IMR-90 (cell line): ENCODE measurements at regions not wholly inside any gene's neighbourhood (a gene's known extent, or its start where the extent isn't known, plus 50 kb on each side); places are given as distances from the start of the nearest gene placed in this dataset.

Experiments
- ATAC-seq: fragments of 200-7000 bp; cut with Tn5 transposase; 2 replicates; pipeline ENCODE4 v1.9.1; 2020; ENCODE audit warnings: low read depth, mild to moderate bottlenecking, moderate library complexity
- BruUV-seq: library from RNA; stranded (reverse); fragments of 400-500 nt; replicated peaks from 2 replicates; lab custom pipeline; 2021; lab: Mats Ljungman, UMichigan
- CTCF ChIA-PET: fragments of 300-600 bp; formaldehyde crosslinking; extraction: SDS; loops from one replicate; lab custom pipeline; 2021; ENCODE audit warnings: antibody characterized with exemption; lab: Yijun Ruan, JAX
- POLR2A ChIA-PET: fragments of 300-600 bp; sonication (Branson Sonifier 250); formaldehyde crosslinking; loops from one replicate; lab custom pipeline; 2022; ENCODE audit warnings: antibody characterized with exemption; ENCODE audit not compliant: unreplicated experiment; lab: Charles Lee
- DNase-seq: peaks from one replicate; pipeline ENCODE4 v3.0.0; 2013
- H2AFZ ChIP-seq: replicated peaks from 2 replicates; pipeline ENCODE3; 2013; ENCODE audit warnings: low read length, mild to moderate bottlenecking; ENCODE audit not compliant: poor library complexity
- H2AK5ac ChIP-seq: 2 replicates; pipeline ENCODE4 v1.6.1; 2013; ENCODE audit warnings: low read depth, low read length, inconsistent platforms
- H2AK9ac ChIP-seq: replicated peaks from 2 replicates; pipeline ENCODE3; 2013; ENCODE audit warnings: mild to moderate bottlenecking, low read depth, low read length, moderate library complexity; ENCODE audit not compliant: poor library complexity
- H2BK120ac ChIP-seq: 2 replicates; pipeline ENCODE4 v1.6.1; 2013; ENCODE audit warnings: low read depth, low read length, inconsistent platforms
- H2BK15ac ChIP-seq: 3 replicates; pipeline ENCODE4 v1.6.1; 2013; ENCODE audit warnings: low read depth, low read length, inconsistent platforms
- H2BK20ac ChIP-seq: 2 replicates; pipeline ENCODE4 v1.6.1; 2013; ENCODE audit warnings: low read depth, mild to moderate bottlenecking, inconsistent platforms, low read length, moderate library complexity
- H2BK5ac ChIP-seq: 2 replicates; pipeline ENCODE4 v1.6.1; 2013; ENCODE audit warnings: mild to moderate bottlenecking, low read depth, low read length, inconsistent platforms; ENCODE audit not compliant: poor library complexity, severe bottlenecking
- H3K14ac ChIP-seq: replicated peaks from 2 replicates; pipeline ENCODE4 v1.6.1; 2013; ENCODE audit warnings: low read depth, low read length, inconsistent platforms
- H3K18ac ChIP-seq: 2 replicates; pipeline ENCODE4 v1.6.1; 2013; ENCODE audit warnings: low read depth, low read length, control low read depth
- H3K23ac ChIP-seq: 2 replicates; pipeline ENCODE4 v1.6.1; 2013; ENCODE audit warnings: low read depth, low read length, inconsistent platforms
- H3K27ac ChIP-seq: 2 replicates; pipeline ENCODE4 v1.5.1; 2013; ENCODE audit warnings: mild to moderate bottlenecking, control low read depth, low read length; ENCODE audit not compliant: insufficient read depth
- H3K27me3 ChIP-seq: 2 replicates; pipeline ENCODE4 v1.6.1; 2013; ENCODE audit warnings: low read length; ENCODE audit not compliant: control insufficient read depth, insufficient read depth
- H3K36me3 ChIP-seq: 2 replicates; pipeline ENCODE4 v1.6.1; 2013; ENCODE audit warnings: low read length, mixed read lengths; ENCODE audit not compliant: control insufficient read depth, insufficient read depth
- H3K4ac ChIP-seq: 2 replicates; pipeline ENCODE4 v1.6.1; 2013; ENCODE audit warnings: low read depth, low read length, inconsistent platforms
- H3K4me1 ChIP-seq: 2 replicates; pipeline ENCODE4 v1.6.1; 2013; ENCODE audit warnings: low read length, mixed read lengths; ENCODE audit not compliant: control insufficient read depth, insufficient read depth
- H3K4me2 ChIP-seq: 2 replicates; pipeline ENCODE4 v1.6.1; 2013; ENCODE audit warnings: low read depth, mild to moderate bottlenecking, control low read depth, low read length, moderate library complexity
- H3K4me3 ChIP-seq: 2 replicates; pipeline ENCODE4 v1.5.1; 2013; ENCODE audit warnings: low read depth, mild to moderate bottlenecking, control low read depth, low read length, moderate library complexity; ENCODE audit not compliant: insufficient read depth
- H3K56ac ChIP-seq: 2 replicates; pipeline ENCODE4 v1.6.1; 2013; ENCODE audit warnings: low read length, inconsistent platforms; ENCODE audit not compliant: insufficient read depth; ENCODE audit errors: extremely low read depth
- H3K79me1 ChIP-seq, 2 experiments: 2 replicates each; pipeline ENCODE4 v1.6.1; 2013; ENCODE audit warnings: low read length in 2 of 2, inconsistent platforms in 1 of 2, low read depth in 1 of 2
- H3K9ac ChIP-seq: 2 replicates; pipeline ENCODE4 v1.6.1; 2013; ENCODE audit warnings: low read depth, low read length, control low read depth
- H3K9me1 ChIP-seq: 2 replicates; pipeline ENCODE4 v1.6.1; 2013; ENCODE audit warnings: low read length, inconsistent platforms; ENCODE audit not compliant: insufficient read depth
- H3K9me3 ChIP-seq: 2 replicates; pipeline ENCODE4 v1.6.1; 2013; ENCODE audit warnings: low read length; ENCODE audit not compliant: control insufficient read depth, insufficient read depth
- H4K20me1 ChIP-seq: 2 replicates; pipeline ENCODE4 v1.6.1; 2013; ENCODE audit warnings: low read length, inconsistent platforms; ENCODE audit not compliant: insufficient read depth
- H4K5ac ChIP-seq: 2 replicates; pipeline ENCODE4 v1.6.1; 2013; ENCODE audit warnings: mild to moderate bottlenecking, low read depth, low read length, control low read depth
- H4K8ac ChIP-seq, 2 experiments: 2 replicates each; pipeline ENCODE4 v1.6.1; 2013; ENCODE audit warnings: low read depth in 2 of 2, low read length in 2 of 2, control low read depth in 1 of 2, inconsistent platforms in 1 of 2
- H4K91ac ChIP-seq: 2 replicates; pipeline ENCODE4 v1.6.1; 2013; ENCODE audit warnings: low read depth, low read length, inconsistent platforms; ENCODE audit not compliant: insufficient read depth
- CEBPB ChIP-seq: IDR thresholded peaks from 2 replicates; pipeline ENCODE4 v1.6.1; 2012; ENCODE audit warnings: low read depth, low read length, improper control_type of control experiment
- ELK1 ChIP-seq: fragments of 150-350 bp; IDR thresholded peaks from 2 replicates; pipeline ENCODE4 v1.6.1; 2016; ENCODE audit warnings: low read depth, mild to moderate bottlenecking, low read length, moderate library complexity, borderline replicate concordance
- FOS ChIP-seq: fragments of 150-350 bp; IDR thresholded peaks from 2 replicates; pipeline ENCODE4 v1.6.1; 2016; ENCODE audit warnings: low read depth, low read length
- MAZ ChIP-seq: IDR thresholded peaks from 2 replicates; pipeline ENCODE4 v1.6.1; 2012; ENCODE audit warnings: low read depth, mild to moderate bottlenecking, low read length, improper control_type of control experiment, moderate library complexity, borderline replicate concordance
- NFE2L2 ChIP-seq: fragments of 150-350 bp; IDR thresholded peaks from 2 replicates; pipeline ENCODE4 v1.6.1; 2016; ENCODE audit warnings: low read depth, mild to moderate bottlenecking, low read length
- POLR2A ChIP-seq: IDR thresholded peaks from 2 replicates; pipeline ENCODE4 v1.6.1; 2012; ENCODE audit warnings: mild to moderate bottlenecking, low read depth, low read length
- WGBS, 2 experiments: methylation state at CpG; one replicate each; pipeline versions ENCODE4 v1.1.5 to v1.1.7; 2013; ENCODE audit warnings: missing lambda C conversion rate in 2 of 2; ENCODE audit not compliant: insufficient read length in 1 of 2; ENCODE audit errors: extremely low coverage in 2 of 2; 5-methylcytosine and 5-hydroxymethylcytosine counted together
- dilution Hi-C: fragments of 300-500 bp; cut with HindIII; formaldehyde crosslinking; loops from one replicate; pipeline ENCODE4 v1.14.3; 2018; ENCODE audit warnings: low sequenced_read_pairs; ENCODE audit not compliant: unreplicated experiment
- in situ Hi-C: fragments of 300-500 bp; cut with MboI; formaldehyde crosslinking; loops from 3 replicates; pipeline ENCODE4 v1.14.3; 2019; ENCODE audit warnings: low sequenced_read_pairs, inconsistent platforms, mixed read lengths
- intact Hi-C: fragments of 100-400 bp; cut with micrococcal nuclease; formaldehyde crosslinking; loops from 2 replicates; pipeline ENCODE4 v1.10.0; 2022

- Histone ChIP-seq H3K79me1 (no peaks in the 10 kb centered on the region), H3K4ac (no peak overlapping the region), H3K4me1 (no peaks in the 10 kb centered on the region), H2AK5ac (no peak overlapping the region), H2BK20ac (no peak overlapping the region), H4K91ac (no peak overlapping the region), H3K9me1 (no peaks in the 10 kb centered on the region), H3K9me3 (peaks cover 2% of the 10 kb centered on the region; the same call in 1 of the 2 replicates), H3K36me3 (no peaks in the 10 kb centered on the region), H2BK5ac (no peak overlapping the region), H3K23ac (no peak overlapping the region), H3K18ac (no peak overlapping the region), H3K56ac (no peak overlapping the region), H3K14ac (no peak overlapping the region), H4K8ac (no peak overlapping the region), H3K4me3 (no peak overlapping the region), H3K4me2 (no peak overlapping the region), H3K27ac (no peak overlapping the region), H3K27me3 (no peaks in the 10 kb centered on the region), H4K20me1 (no peaks in the 10 kb centered on the region), H2AK9ac (no peak overlapping the region), H3K9ac (no peak overlapping the region), H2BK15ac (no peak overlapping the region), H2BK120ac (no peak overlapping the region), H4K5ac (no peak overlapping the region), H2AFZ (no peak overlapping the region)
- ChIA-PET CTCF (interaction anchor here (0.6 kb wide), 1 partner anchor 9 kb away, joined by 3 read pairs; no protein-coding TSS in a partner anchor), POLR2A (no interaction called here)
- in situ Hi-C loops (no loop called here), intact Hi-C loops (no loop called here), dilution Hi-C loops (no loop called here)
- TF ChIP-seq NFE2L2 (no peak), MAZ (no peak), POLR2A (no peak), ELK1 (no peak), CEBPB (no peak), FOS (no peak)
- DNase-seq (no peak), ATAC-seq (no peak)
- no TSS peak for BruUV-seq
- 40% methylated on average over 1 of the region's 5 CpGs; no CpG with 5 or more reads in 1 of the 2 experiments for WGBS, 2 experiments
These were observed 490.7 kb downstream of the NUP35 start for GRCh38 chr2:183614799-183615435.
